8988T (cell line): ENCODE measurements at regions not wholly inside any gene's neighbourhood (a gene's known extent, or its start where the extent isn't known, plus 50 kb on each side); places are given as distances from the start of the nearest gene placed in this dataset.

Experiments
- DNase-seq: peaks from one replicate; pipeline ENCODE4 v3.0.0; 2011

DNA sequence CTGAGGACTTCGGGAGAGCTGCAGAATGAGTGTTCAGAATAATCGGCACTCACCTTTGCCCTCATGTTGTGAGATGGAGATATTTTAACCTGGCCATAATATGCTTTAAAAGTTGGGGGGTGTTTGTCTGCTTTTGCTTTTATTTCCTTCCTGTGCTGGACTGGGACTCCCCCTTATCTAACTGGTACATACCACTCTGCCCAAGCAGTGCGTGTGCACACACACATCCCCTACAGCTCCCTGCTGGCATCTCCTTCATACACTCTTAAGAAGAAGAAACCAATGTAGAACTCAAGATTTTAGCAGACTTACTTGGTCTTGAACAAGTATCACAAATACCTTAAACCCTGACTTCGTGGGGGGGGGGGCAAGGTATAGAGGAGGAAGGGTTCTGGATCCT, 146.2 kb upstream of the DMRT1 start:
- DNase-seq, result no peak

DNA sequence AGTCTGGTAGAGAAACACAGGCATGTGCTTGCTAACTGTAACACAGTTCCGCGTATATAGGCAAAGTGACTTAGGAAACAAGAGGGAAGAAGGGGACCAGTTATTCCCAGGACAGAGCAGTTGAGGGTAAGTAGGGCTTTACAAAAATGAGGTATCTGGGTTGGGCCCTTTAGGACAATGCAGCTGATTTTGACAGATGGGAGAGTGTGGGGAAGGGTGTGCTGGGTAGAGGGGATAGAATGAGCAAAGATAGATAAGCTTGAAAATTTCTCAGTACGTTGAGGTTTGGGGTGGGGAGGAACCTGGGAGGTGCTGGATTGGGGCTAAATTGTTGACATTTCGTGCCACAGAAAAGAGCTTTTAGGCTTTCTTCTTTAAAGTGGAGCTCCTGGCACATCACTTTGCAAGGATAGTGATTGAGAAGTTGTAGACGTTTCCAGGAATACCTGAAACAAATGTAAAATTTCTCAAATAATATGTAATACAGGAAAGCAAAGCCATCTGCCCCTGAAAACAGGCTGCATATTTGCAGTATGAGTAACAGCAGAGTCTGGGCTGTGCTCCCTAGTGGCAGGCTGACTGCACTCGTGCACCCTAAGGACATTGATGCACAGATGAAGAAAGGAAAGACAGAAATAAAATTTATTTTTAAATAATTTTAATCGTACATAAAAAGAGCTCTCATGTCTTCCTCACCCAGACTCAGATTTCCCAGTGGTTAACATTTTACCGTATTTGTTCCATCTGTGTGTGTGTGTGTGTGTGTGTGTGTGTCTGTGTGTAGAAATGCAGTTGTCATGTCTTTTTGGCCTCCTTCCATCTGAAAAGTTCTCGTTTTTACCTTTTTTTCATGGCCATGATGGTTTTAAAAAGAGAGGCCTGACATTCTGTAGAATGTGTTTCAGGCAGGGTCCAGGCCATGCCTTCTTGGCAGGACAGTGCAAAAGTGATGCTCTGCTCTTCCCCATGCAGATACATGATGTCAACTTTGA, 144.9 kb upstream of the DMRT1 start:
- DNase-seq, result no peak

DNA sequence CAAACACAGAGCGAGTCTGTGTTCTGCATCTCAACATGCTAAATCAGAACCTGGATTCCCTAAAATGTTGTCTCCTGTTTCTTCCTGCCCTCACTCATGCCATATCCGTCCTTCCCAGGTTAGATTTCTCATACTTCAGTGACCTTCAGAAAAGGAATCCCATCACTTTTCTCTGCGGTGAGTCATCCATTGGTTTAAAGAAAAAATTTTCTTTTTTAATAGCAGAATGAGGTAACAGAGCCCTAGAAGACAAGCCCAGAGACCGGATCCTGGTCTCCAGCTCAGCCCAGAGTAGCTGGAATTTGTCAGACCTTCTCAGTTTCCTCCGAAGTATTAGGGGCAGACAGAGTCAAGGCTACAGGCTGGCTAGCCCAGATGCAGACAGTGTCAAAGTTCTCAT, 143.2 kb upstream of the DMRT1 start:
- DNase-seq, result no peak

DNA sequence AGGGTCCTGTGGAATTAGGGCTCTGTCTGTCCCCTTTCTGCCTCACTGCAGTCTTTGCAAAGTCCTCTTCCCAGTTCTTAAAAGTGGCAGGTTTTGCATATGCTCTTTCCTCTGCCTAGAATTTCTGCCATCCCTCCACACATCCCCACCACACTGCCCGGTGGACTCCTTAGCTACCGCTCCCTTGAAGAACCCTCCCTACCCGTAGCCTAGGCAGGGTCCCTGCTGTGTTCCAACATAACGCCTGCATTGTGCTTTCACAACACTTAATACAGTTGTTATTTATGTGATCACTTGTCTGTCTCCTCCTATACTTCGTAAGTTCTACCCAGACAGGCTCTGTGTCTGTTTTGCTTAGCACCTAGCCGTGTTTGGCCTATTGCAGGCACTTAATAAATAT, 142.5 kb upstream of the DMRT1 start:
- DNase-seq, result no peak

DNA sequence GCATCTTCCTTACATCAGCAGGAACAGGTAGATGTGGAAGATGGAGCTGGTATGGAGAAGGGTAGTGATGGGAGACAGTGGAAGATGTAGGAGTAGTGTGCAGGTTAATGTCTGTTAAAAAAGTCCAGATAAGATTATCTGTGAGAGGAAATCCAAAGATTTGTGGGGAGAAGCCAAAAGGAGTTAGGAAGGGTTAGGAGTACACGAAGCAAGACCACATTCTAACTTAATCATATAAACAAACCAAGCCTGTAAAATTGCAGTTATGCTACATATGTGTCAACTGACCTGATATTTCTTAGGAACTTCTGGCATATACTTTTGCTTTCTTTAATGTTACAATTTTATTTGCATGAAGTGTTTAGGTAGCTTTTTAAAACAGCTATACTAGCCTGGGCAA, 142.1 kb upstream of the DMRT1 start:
- no peak for DNase-seq

DNA sequence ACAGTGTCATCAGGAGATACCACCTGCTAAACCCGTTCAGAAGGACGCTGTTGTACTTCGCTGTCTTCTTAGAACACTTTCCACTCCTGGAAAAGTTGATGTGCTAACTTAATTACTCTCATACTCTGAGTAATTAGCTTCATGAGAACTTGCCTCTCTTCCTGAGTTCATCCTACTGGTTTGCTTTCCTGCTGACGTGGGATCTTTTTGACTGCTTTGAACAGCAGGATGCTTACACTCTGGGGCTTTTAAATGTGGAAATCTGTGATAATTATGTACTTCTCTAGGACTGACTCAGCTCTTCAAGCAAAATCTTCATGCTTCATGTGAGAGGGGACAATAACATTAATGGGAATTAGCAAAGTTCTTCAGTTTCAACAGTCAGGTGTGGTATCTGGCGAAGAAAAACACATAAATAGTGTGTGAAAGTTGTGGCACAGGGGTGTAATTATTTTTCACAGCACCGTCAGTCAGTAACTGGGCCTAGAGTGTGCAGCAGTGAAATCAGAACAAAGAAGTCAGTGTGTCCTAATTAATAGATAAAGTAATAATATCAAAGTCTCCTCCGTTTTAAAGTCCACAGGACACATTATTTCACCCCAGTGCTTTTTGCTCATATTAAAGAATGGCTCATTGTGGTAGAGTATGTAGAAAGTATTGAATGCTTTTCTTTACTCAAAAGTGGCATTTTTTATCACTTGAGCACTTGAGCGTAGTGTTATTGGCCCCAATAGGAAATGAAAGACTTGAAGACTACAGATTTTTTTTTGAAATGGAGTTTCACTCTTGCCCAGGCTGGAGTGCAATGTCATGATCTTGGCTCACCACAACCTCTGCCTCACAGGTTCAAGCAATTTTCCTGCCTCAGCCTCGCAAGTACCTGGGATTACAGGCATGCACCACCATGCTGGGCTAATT, 140.9 kb upstream of the DMRT1 start:
- no peak for DNase-seq

DNA sequence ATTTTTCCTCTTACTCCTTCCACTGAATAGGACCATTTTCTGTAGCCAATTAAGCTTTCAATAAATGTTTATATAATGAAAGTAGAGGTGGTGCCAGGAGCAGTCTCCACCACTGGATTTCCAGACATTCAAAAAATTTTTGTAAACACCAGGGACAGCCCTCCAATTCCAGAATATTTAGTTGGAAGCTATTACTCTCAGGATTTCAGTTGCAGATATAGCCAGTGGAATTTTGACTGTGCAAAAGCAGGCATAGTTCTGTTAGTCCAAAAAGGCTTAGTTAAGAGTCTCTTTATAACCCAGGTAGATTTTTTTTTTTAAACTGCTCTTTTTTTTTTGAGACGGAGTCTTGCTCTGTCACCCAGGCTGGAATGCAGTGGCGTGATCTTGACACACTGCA, 138.1 kb upstream of the DMRT1 start:
- DNase-seq, result no peak

DNA sequence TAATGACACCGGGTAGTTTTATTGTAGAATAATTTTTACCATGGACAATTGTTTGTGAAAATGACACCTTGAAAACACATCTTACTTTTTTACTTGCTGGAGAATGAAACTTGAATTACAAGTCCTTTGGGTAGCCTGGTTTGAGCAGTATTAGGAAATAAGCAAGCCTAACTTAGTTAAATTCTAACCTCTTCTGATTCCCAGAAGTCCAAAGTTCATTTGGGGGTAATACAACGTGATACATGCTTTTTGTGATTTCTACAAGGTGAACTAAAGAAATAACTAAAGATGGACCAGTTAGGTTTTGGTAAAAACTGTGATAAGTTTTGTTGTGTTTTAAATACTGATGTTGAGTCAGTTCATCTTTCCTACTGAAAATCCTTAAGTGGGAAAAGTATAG, 135.4 kb upstream of the DMRT1 start:
- no peak for DNase-seq

DNA sequence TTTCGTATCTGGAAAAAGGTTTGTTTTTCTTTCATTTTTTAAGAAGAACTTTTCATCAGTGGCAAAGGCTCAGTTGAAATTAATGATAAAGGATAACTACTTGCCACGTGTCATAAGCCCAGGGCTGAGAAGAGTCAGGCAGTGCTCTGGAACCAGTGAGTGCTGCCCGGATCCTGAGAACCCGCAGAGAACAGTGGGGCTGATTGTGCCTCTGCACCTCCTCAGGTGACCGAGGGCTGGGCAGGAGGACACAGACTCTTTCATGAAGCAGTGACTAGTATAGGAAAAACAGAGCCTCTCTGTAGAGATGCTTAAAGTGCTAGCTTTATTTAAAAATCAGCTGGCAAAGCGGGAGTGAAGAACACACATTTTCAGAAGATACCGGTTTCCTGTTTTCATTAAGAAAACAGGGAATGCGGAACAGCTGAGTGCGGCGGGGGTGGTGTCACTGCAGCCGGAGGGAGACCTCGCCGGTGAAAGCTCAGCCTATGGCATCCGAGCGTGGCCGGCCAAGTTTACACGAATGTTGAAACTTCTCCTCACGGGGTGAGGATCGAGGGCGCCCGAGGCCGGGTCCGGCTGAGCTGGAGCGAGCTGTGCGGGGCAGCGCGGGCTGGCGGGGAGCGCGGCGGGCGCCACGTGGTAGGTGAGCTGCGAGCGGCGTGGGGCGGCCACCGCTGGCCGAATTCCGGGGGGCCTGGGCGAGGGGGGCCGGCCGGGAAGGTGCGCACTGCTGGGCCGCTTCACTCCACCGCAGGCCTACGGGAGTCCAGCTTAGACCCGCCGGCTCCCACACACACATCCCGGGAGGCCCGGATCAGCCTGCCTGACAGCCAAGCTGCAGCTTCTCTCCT, 134.7 kb upstream of the DMRT1 start:
- DNase-seq, result no peak

DNA sequence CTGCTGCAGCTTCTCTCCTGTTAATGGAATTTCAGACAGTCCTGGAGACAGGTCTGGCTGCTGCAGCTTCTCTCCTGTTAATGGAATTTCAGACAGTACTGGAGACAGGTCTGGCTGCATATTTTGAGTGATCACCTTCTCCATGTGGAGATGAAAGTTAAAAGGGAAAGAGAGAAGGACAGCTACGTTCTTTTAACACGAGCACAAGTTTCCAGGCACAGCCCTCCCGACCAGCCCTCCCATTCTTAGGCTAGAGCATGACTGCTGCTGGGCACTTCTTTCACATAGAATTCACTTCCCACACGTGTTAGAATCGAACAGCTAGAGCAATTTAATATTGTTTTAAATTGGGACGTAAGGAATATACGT, 133.3 kb upstream of the DMRT1 start:
- no peak for DNase-seq

DNA sequence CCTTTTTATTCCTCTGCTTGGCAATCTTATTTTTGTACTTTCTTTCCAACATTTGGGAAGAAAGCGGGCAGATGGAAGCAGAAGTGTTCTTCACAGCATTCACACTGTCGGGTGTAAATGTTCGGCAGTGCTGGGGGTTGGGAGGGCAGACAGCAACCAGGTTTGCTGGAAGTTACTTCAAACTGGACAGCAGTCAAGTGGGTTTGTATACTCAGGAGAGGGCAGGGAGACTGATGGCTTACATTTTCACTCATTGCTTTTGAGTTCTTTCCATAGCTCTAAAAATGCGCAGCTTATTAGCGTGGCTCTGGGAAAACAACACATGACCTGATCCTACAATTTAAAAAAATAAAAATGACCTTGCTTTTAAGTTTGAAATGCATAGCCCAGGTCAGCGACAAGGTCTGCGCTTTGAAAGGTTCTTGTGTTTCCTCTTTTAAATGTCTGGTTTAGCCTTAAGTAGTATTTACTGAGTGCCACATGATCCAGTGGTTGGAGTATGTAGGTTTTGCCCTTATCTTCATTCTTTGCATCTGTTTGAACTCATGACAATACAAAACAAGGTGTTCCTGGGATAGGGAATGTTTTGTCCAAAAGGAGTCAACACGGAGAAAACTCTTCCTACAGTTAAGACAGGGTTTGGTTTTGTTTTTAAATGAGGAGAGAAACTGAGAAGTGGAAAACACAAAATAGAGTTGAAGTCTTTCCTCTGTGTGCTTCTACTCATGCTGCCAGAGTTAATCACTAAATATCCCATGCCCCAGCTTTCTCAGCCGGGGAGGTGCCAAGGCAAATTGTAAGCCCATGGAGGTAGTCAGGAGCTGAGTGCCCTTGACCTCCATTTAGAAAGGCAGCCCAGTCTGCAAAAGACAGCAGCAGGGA, 132.7 kb upstream of the DMRT1 start:
- DNase-seq, result no peak

DNA sequence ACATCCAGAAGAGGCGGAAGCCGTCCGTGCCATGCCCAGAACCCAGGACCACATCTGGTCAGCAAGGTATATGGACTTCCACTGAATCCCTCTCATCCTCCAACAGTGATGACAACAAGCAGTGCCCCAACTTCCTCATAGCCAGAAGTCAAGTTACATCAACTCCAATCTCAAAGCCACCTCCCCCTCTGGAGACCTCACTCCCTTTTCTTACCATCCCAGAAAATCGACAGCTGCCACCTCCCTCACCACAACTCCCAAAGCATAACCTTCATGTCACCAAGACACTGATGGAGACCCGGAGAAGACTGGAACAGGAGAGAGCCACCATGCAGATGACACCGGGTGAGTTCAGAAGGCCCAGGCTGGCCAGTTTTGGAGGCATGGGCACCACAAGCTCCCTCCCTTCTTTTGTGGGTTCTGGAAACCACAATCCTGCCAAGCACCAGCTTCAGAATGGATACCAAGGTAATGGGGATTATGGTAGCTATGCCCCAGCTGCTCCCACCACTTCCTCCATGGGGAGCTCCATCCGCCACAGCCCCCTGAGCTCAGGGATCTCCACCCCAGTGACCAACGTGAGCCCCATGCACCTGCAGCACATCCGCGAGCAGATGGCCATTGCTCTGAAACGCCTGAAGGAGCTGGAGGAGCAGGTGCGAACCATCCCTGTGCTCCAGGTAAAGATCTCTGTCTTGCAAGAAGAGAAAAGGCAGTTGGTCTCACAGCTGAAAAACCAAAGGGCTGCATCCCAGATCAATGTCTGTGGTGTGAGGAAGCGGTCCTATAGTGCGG, 130.3 kb upstream of the DMRT1 start:
- no peak for DNase-seq

DNA sequence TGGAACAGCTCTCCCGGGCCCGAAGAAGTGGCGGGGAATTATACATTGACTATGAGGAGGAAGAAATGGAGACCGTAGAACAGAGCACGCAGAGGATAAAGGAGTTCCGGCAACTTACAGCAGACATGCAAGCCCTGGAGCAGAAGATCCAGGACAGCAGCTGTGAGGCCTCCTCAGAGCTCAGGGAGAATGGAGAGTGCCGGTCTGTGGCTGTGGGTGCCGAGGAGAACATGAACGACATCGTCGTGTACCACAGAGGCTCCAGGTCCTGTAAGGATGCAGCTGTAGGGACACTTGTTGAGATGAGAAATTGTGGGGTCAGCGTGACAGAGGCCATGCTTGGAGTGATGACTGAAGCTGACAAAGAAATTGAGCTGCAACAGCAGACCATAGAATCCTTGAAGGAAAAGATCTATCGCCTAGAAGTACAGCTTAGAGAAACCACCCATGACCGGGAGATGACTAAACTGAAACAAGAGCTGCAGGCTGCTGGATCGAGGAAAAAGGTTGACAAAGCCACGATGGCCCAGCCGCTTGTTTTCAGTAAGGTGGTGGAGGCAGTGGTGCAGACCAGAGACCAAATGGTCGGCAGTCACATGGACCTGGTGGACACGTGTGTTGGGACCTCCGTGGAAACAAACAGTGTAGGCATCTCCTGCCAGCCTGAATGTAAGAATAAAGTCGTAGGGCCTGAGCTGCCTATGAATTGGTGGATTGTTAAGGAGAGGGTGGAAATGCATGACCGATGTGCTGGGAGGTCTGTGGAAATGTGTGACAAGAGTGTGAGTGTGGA, 129.5 kb upstream of the DMRT1 start:
- no peak for DNase-seq

DNA sequence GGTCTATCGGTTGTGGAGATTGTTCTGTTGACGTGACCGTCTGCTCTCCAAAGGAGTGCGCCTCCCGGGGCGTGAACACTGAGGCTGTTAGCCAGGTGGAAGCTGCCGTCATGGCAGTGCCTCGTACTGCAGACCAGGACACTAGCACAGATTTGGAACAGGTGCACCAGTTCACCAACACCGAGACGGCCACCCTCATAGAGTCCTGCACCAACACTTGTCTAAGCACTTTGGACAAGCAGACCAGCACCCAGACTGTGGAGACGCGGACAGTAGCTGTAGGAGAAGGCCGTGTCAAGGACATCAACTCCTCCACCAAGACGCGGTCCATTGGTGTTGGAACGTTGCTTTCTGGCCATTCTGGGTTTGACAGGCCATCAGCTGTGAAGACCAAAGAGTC, 128.9 kb upstream of the DMRT1 start:
- DNase-seq, result no peak

DNA sequence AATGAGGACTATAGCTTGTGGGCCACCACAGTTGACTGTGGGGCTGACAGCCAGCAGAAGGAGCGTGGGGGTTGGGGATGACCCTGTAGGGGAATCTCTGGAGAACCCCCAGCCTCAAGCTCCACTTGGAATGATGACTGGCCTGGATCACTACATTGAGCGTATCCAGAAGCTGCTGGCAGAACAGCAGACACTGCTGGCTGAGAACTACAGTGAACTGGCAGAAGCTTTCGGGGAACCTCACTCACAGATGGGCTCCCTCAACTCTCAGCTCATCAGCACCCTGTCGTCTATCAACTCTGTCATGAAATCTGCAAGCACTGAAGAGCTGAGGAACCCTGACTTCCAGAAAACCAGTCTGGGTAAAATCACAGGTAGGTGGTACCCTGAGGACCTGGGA, 128.4 kb upstream of the DMRT1 start:
- no peak for DNase-seq

DNA sequence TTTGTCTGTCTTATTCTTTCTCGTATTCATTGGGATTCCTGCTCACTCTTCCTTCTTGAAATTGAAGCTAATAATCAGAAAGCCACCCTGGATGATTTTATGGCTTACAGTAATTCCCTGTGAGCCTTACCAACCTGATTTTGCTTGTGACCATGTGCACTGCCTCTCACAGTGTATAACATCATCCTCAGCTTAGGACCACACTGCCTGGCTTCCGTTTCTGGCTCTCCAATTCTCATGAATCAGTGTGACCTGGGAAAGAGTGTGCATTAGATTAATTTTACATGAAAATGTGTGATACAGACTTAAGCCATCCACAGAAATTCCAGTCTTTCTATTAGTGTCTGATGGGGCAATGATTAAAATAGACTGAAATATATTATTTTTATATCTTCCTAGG, 126.8 kb upstream of the DMRT1 start:
- no peak for DNase-seq

DNA sequence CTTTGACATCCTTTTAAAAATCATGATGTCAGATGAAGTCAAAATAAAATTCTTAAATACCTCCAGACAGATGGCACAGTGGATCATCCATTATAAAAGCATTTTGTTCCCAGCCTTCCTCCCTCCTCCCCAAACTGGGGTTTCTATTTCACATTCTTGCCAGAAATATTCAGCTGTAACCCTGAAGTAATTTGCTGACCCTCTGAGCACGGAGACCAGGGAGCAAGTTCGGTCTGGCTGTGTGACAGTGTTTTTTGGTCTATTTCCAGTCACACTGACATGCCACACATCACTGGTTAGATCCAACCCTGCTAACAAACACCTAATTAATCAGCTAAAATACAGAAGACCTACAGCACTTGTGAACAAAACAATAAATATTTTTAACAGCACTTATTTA, 126.2 kb upstream of the DMRT1 start:
- DNase-seq, result no peak

DNA sequence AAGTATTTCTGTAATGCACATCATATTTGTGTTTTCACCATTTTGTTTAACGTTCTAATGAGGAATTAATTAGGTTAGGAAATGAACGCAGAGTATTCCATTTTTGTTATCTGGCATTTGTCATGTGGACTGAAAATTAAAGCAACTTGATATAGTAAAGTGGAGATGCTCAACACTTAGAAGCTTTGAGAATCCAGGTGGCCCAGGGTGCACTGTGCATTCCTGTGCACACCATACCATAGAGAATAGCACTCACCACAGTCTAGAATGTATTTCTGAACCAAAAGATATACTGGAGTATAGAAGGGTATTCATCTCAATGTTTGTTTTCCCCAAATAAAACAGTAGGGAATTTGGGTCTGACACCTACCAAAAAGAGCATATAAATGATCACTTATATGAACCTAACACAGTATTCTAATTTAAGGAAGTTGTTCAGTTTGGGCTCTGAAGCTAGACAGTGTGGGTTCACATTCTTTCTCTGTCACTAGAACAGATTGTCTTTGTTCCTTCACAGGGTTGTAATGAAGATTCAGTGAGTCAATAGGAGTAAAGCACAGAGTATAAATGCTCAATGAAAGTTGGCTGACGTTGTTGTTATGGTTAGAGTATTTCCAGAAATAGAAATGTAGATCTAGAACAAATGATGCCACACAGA, 125.6 kb upstream of the DMRT1 start:
- no peak for DNase-seq

DNA sequence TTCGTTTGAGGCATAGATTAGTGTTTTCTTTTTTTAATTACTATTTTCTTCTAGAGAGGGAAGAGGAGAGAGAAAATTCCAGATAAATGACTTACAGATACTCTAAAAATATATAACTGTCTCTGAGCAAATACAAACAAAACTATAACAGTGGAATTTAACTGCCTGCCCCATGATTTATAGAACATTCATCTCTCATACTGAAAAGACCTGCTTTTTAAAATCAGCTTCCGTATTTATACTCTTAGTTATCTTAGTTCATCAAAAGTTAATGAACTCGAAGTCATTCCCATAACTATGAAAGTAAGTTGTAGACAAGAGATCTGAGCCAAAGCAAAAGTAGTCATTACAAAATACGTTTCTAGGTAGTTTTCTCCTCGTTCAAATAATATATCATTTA, 123.8 kb upstream of the DMRT1 start:
- no peak for DNase-seq
